Liver (tissue), 3 donors: ENCODE measurements at regions not wholly inside any gene's neighbourhood (a gene's known extent, or its start where the extent isn't known, plus 50 kb on each side); places are given as distances from the start of the nearest gene placed in this dataset.

Experiments
- TAF1 ChIP-seq: conservative IDR thresholded peaks from 2 replicates; pipeline ENCODE4 v1.6.1; 2016; ENCODE audit warnings: antibody characterized with exemption, mild to moderate bottlenecking
- TF ChIP-seq, protein P1 (sequence below): fragments of 150-350 bp; IDR thresholded peaks from 2 replicates; pipeline ENCODE4 v1.5.1; 2017; ENCODE audit warnings: improper control_type of control experiment, low read depth, low read length; ENCODE audit not compliant: missing input control
- TF ChIP-seq, protein P2 (sequence below): IDR thresholded peaks from 2 replicates; pipeline ENCODE4 v1.6.1; 2016; ENCODE audit warnings: antibody characterized with exemption
- TF ChIP-seq, protein P3 (sequence below): IDR thresholded peaks from 2 replicates; pipeline ENCODE4 v1.6.1; 2016; ENCODE audit warnings: antibody characterized with exemption, mild to moderate bottlenecking
- donor health status: healthy.
- donor health status: healthy.

DNA sequence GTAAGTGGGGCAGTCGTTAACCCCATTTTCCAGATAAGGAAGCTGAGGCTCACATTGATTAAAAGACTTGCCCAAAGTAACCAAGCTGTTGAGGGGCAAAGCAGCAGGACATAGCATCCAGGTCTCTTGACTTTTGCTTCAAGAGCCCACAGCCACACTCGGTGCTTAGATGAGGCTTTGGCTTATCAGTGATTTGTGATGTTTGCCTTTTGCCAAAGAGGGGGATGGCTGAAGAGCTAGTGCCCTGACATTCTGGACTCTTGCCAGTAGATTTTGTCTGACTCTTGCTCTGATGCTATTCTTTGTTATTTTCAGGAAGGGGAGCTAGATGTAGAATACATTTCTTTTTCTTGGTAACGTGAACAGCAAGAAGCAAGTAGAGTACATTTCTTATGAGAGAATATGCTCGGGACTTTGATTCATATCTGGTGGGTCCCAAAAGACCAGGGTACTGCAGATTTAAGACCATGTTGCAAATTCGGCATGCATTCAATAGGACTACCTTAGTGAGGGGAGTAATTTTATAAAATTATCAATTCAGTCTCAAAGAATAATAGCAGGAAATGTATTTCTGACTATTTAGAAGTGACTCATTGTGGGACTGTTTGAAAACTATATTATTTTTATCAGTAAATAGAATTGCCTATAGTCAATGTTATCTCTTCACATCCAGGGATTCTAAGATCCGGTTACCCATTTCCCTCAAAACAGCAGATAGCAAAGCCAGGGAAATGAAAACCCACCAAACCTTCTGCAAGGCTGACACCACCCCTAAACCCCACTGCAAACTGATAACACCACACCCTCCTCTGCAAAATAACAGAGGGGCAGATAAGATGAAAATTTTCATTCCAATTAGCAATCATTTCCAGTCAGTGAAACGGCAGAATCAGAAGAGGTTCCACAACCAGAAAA lies 180.0 kb upstream of the BMPER start:
- no peak for TF ChIP-seq TAF1
- TF ChIP-seq, protein P1, sequence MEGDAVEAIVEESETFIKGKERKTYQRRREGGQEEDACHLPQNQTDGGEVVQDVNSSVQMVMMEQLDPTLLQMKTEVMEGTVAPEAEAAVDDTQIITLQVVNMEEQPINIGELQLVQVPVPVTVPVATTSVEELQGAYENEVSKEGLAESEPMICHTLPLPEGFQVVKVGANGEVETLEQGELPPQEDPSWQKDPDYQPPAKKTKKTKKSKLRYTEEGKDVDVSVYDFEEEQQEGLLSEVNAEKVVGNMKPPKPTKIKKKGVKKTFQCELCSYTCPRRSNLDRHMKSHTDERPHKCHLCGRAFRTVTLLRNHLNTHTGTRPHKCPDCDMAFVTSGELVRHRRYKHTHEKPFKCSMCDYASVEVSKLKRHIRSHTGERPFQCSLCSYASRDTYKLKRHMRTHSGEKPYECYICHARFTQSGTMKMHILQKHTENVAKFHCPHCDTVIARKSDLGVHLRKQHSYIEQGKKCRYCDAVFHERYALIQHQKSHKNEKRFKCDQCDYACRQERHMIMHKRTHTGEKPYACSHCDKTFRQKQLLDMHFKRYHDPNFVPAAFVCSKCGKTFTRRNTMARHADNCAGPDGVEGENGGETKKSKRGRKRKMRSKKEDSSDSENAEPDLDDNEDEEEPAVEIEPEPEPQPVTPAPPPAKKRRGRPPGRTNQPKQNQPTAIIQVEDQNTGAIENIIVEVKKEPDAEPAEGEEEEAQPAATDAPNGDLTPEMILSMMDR = no peak
- TF ChIP-seq, protein P2, sequence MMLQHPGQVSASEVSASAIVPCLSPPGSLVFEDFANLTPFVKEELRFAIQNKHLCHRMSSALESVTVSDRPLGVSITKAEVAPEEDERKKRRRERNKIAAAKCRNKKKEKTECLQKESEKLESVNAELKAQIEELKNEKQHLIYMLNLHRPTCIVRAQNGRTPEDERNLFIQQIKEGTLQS = no peak
- TF ChIP-seq, protein P3, sequence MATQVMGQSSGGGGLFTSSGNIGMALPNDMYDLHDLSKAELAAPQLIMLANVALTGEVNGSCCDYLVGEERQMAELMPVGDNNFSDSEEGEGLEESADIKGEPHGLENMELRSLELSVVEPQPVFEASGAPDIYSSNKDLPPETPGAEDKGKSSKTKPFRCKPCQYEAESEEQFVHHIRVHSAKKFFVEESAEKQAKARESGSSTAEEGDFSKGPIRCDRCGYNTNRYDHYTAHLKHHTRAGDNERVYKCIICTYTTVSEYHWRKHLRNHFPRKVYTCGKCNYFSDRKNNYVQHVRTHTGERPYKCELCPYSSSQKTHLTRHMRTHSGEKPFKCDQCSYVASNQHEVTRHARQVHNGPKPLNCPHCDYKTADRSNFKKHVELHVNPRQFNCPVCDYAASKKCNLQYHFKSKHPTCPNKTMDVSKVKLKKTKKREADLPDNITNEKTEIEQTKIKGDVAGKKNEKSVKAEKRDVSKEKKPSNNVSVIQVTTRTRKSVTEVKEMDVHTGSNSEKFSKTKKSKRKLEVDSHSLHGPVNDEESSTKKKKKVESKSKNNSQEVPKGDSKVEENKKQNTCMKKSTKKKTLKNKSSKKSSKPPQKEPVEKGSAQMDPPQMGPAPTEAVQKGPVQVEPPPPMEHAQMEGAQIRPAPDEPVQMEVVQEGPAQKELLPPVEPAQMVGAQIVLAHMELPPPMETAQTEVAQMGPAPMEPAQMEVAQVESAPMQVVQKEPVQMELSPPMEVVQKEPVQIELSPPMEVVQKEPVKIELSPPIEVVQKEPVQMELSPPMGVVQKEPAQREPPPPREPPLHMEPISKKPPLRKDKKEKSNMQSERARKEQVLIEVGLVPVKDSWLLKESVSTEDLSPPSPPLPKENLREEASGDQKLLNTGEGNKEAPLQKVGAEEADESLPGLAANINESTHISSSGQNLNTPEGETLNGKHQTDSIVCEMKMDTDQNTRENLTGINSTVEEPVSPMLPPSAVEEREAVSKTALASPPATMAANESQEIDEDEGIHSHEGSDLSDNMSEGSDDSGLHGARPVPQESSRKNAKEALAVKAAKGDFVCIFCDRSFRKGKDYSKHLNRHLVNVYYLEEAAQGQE = no peak
